GM21381 (cell line): ENCODE measurements at regions not wholly inside any gene's neighbourhood (a gene's known extent, or its start where the extent isn't known, plus 50 kb on each side); places are given as distances from the start of the nearest gene placed in this dataset.
"Not testable (repeated sequence)": the region's sequence is repeated elsewhere in the genome, so short reads cannot be mapped to it uniquely, and the experiment has no call there.

Experiments
- ATAC-seq: cut with Tn5 transposase; IDR thresholded peaks from one replicate; pipeline ENCODE4 v1.9.1; 2021; ENCODE audit warnings: mild to moderate bottlenecking, moderate library complexity; ENCODE audit not compliant: unreplicated experiment

GRCh38 chr10:52597189-52597863, 175.3 kb downstream of the MBL2 start:
- ATAC-seq: no peak

GRCh38 chr10:52598936-52599335, 173.6 kb downstream of the MBL2 start:
- no peak for ATAC-seq

GRCh38 chr10:52599551-52600200, 172.9 kb downstream of the MBL2 start:
- no peak for ATAC-seq

- ATAC-seq: not testable (repeated sequence)
Measured at GRCh38 chr10:52604131-52604530, 168.5 kb downstream of the MBL2 start.

- no peak for ATAC-seq
Measured at GRCh38 chr10:52609071-52609470, 163.5 kb downstream of the MBL2 start.

- ATAC-seq: no peak
Measured at GRCh38 chr10:52609626-52610240, 162.9 kb downstream of the MBL2 start.

GRCh38 chr10:52615331-52615730, 157.3 kb downstream of the MBL2 start:
- ATAC-seq: no peak

GRCh38 chr10:52615756-52616394, 156.7 kb downstream of the MBL2 start:
- no peak for ATAC-seq

GRCh38 chr10:52616395-52616764, 156.2 kb downstream of the MBL2 start:
- ATAC-seq: no peak

GRCh38 chr10:52617346-52617745, 155.2 kb downstream of the MBL2 start:
- ATAC-seq: no peak

GRCh38 chr10:52619052-52619451, 153.5 kb downstream of the MBL2 start:
- no peak for ATAC-seq

- ATAC-seq: no peak
Measured at GRCh38 chr10:52621635-52622079, 150.9 kb downstream of the MBL2 start.

GRCh38 chr10:52623761-52624160, 148.8 kb downstream of the MBL2 start:
- ATAC-seq: no peak

GRCh38 chr10:52627279-52627678, 145.3 kb downstream of the MBL2 start:
- ATAC-seq: no peak

- ATAC-seq: no peak
Measured at GRCh38 chr10:52631146-52631545, 141.4 kb downstream of the MBL2 start.

GRCh38 chr10:52631648-52632047, 140.9 kb downstream of the MBL2 start:
- ATAC-seq: no peak

- ATAC-seq: no peak
Measured at GRCh38 chr10:52632591-52632990, 140.0 kb downstream of the MBL2 start.

GRCh38 chr10:52633266-52633665, 139.3 kb downstream of the MBL2 start:
- no peak for ATAC-seq

GRCh38 chr10:52635651-52636050, 136.9 kb downstream of the MBL2 start:
- no peak for ATAC-seq

GRCh38 chr10:52636874-52637273, 135.7 kb downstream of the MBL2 start:
- no peak for ATAC-seq

GRCh38 chr10:52637592-52637991, 135.0 kb downstream of the MBL2 start:
- no peak for ATAC-seq

- ATAC-seq: no peak
Measured at GRCh38 chr10:52639652-52640051, 132.9 kb downstream of the MBL2 start.
